Small intestine (tissue), 7 donors: ENCODE measurements at regions not wholly inside any gene's neighbourhood (a gene's known extent, or its start where the extent isn't known, plus 50 kb on each side); places are given as distances from the start of the nearest gene placed in this dataset.

ENCODE experiments used
- DNase-seq, 2 donors: peaks; one replicate each; pipeline versions ENCODE4 v3.0.0 to v3.0.0-alpha.2; 2013
- FAIRE-seq: peaks from 2 replicates; lab custom pipeline; 2012; peaks lifted over from hg19 to GRCh38; lab: Jason Lieb, UNC
- H3K27ac ChIP-seq, 3 donors: one replicate each; pipeline ENCODE4 v1.5.1; 2013; ENCODE audit warnings: low read length in 2 of 3, mild to moderate bottlenecking in 2 of 3, control low read depth in 1 of 3, inconsistent platforms in 1 of 3, low read depth in 1 of 3, moderate library complexity in 1 of 3
- H3K27me3 ChIP-seq, 3 donors: one replicate each; pipeline ENCODE4 v1.6.1; 2013; ENCODE audit warnings: low read length in 3 of 3, inconsistent platforms in 1 of 3; ENCODE audit not compliant: control insufficient read depth in 3 of 3, insufficient read depth in 3 of 3
- H3K36me3 ChIP-seq, 3 donors: one replicate each; pipeline ENCODE4 v1.6.1; 2013; ENCODE audit warnings: low read length in 3 of 3, inconsistent platforms in 1 of 3, low read depth in 1 of 3, mild to moderate bottlenecking in 1 of 3, moderate library complexity in 1 of 3; ENCODE audit not compliant: control insufficient read depth in 3 of 3, insufficient read depth in 2 of 3
- H3K4me1 ChIP-seq, 3 donors: one replicate each; pipeline ENCODE4 v1.6.1; 2013; ENCODE audit warnings: low read length in 2 of 3, inconsistent platforms in 1 of 3, low read depth in 1 of 3, mild to moderate bottlenecking in 1 of 3, moderate library complexity in 1 of 3; ENCODE audit not compliant: control insufficient read depth in 3 of 3, insufficient read depth in 2 of 3
- H3K4me3 ChIP-seq, 3 donors: one replicate each; pipeline ENCODE4 v1.5.1; 2013; ENCODE audit warnings: low read length in 3 of 3, control low read depth in 1 of 3, inconsistent platforms in 1 of 3, low read depth in 1 of 3, mild to moderate bottlenecking in 1 of 3, moderate library complexity in 1 of 3
- H3K9me3 ChIP-seq, 2 donors: one replicate each; pipeline ENCODE4 v1.6.1; 2013; ENCODE audit warnings: low read depth in 1 of 2, low read length in 1 of 2; ENCODE audit not compliant: control insufficient read depth in 2 of 2, insufficient read depth in 1 of 2
- WGBS, 3 donors: extraction: QIAGEN DNeasy Blood & Tissue Kit; methylation state at CpG; one replicate each; pipeline ENCODE4 v1.1.7; 2013; 5-methylcytosine and 5-hydroxymethylcytosine counted together
- donor health status: healthy with polysubstance abuse.
- donor health status: control.
- donor health status: control.
- donor health status: Bipolar disorder and iron deficiency.
- donor health status: healthy.

GRCh38 chr1:181396811-181397210 is 86.5 kb upstream of the CACNA1E start:
- peak overlapping the region in 1 of 3 donors; percentile 24 for H3K27ac ChIP-seq
- H3K36me3 ChIP-seq: no peaks in the 10 kb centered on the region
- no peaks in the 10 kb centered on the region for H3K9me3 ChIP-seq
- DNase-seq (no peak), FAIRE-seq (no peak)
- H3K27me3 ChIP-seq: peaks cover 0 to 3% (median 0%) of the 10 kb centered on the region in 3 donors
- H3K4me1 ChIP-seq: no peaks in the 10 kb centered on the region
- 89 to 97% (median 96%) methylated on average over 1 of the region's 1 CpG for WGBS, 3 donors
- no peak overlapping the region for H3K4me3 ChIP-seq

- Histone ChIP-seq H3K27me3 (peaks cover 0 to 3% (median 0%) of the 10 kb centered on the region in 3 donors), H3K4me3 (no peak overlapping the region), H3K9me3 (no peaks in the 10 kb centered on the region), H3K27ac (peak overlapping the region in 1 of 3 donors; percentile 57), H3K4me1 (no peaks in the 10 kb centered on the region), H3K36me3 (no peaks in the 10 kb centered on the region)
- WGBS, 3 donors: 55 to 63% (median 60%) methylated on average over 3 of the region's 3 CpGs
- FAIRE-seq (no peak), DNase-seq (peak in 1 of 2 donors; percentile 8)
These were observed 85.5 kb upstream of the CACNA1E start for GRCh38 chr1:181397845-181398244.

GRCh38 chr1:181398544-181398943 is 84.8 kb upstream of the CACNA1E start:
- no peak overlapping the region for H3K4me3 ChIP-seq
- 73 to 84% (median 78%) methylated on average over 4 of the region's 4 CpGs for WGBS, 3 donors
- H3K36me3 ChIP-seq: no peaks in the 10 kb centered on the region
- FAIRE-seq (no peak), DNase-seq (no peak)
- H3K27me3 ChIP-seq: peaks cover 0 to 3% (median 0%) of the 10 kb centered on the region in 3 donors
- no peaks in the 10 kb centered on the region for H3K9me3 ChIP-seq
- H3K4me1 ChIP-seq: no peaks in the 10 kb centered on the region
- H3K27ac ChIP-seq: no peak overlapping the region

GRCh38 chr1:181405584-181405983 is 77.7 kb upstream of the CACNA1E start:
- 73 to 92% (median 90%) methylated on average over 2 of the region's 2 CpGs for WGBS, 3 donors
- H3K27ac ChIP-seq: no peak overlapping the region
- no peak for FAIRE-seq

GRCh38 chr1:181406989-181407388 is 76.3 kb upstream of the CACNA1E start:
- DNase-seq: no peak
- no peak for FAIRE-seq

More at GRCh38 chr1:181405584-181405983, 77.7 kb upstream of the CACNA1E start:
- H3K36me3 ChIP-seq: no peaks in the 10 kb centered on the region
- no peak overlapping the region for H3K4me3 ChIP-seq
- DNase-seq: no peak
- no peaks in the 10 kb centered on the region for H3K4me1 ChIP-seq
- no peaks in the 10 kb centered on the region for H3K9me3 ChIP-seq
- peaks cover 0 to 4% (median 0%) of the 10 kb centered on the region in 3 donors for H3K27me3 ChIP-seq

GRCh38 chr1:181409981-181410380 is 73.3 kb upstream of the CACNA1E start:
- Histone ChIP-seq H3K4me1 (no peaks in the 10 kb centered on the region), H3K27ac (no peak overlapping the region), H3K27me3 (peaks cover 0 to 5% (median 0%) of the 10 kb centered on the region in 3 donors), H3K9me3 (no peaks in the 10 kb centered on the region), H3K36me3 (no peaks in the 10 kb centered on the region), H3K4me3 (no peak overlapping the region)
- FAIRE-seq: no peak
- WGBS, 3 donors: 68 to 76% (median 75%) methylated on average over 7 of the region's 7 CpGs
- no peak for DNase-seq

More at GRCh38 chr1:181406989-181407388, 76.3 kb upstream of the CACNA1E start:
- Histone ChIP-seq H3K4me1 (no peaks in the 10 kb centered on the region), H3K9me3 (no peaks in the 10 kb centered on the region), H3K27me3 (peaks cover 0 to 4% (median 0%) of the 10 kb centered on the region in 3 donors), H3K36me3 (no peaks in the 10 kb centered on the region), H3K27ac (no peak overlapping the region), H3K4me3 (no peak overlapping the region)
- 91 to 97% (median 94%) methylated on average over 2 of the region's 2 CpGs for WGBS, 3 donors

GRCh38 chr1:181412746-181413145 is 70.6 kb upstream of the CACNA1E start:
- H3K36me3 ChIP-seq: no peaks in the 10 kb centered on the region
- FAIRE-seq (no peak), DNase-seq (no peak)
- H3K9me3 ChIP-seq: no peaks in the 10 kb centered on the region
- WGBS, 3 donors: 88 to 92% (median 91%) methylated on average over 9 of the region's 9 CpGs
- peaks cover 0 to 3% (median 0%) of the 10 kb centered on the region in 3 donors for H3K27me3 ChIP-seq
- no peak overlapping the region for H3K27ac ChIP-seq
- H3K4me1 ChIP-seq: peaks cover 0 to 4% (median 0%) of the 10 kb centered on the region in 3 donors
- H3K4me3 ChIP-seq: no peak overlapping the region

GRCh38 chr1:181413195-181413815 is 70.0 kb upstream of the CACNA1E start:
- Histone ChIP-seq H3K4me1 (peaks cover 0 to 4% (median 0%) of the 10 kb centered on the region in 3 donors), H3K9me3 (no peaks in the 10 kb centered on the region), H3K27ac (no peak overlapping the region), H3K27me3 (peaks cover 0 to 3% (median 0%) of the 10 kb centered on the region in 3 donors), H3K4me3 (no peak overlapping the region), H3K36me3 (no peaks in the 10 kb centered on the region)
- FAIRE-seq: no peak
- 92 to 95% (median 93%) methylated on average over 50 to 56 of the region's 56 CpGs for WGBS, 3 donors
- DNase-seq: no peak
